Right lobe of liver (tissue), 6 donors: ENCODE measurements at regions not wholly inside any gene's neighbourhood (a gene's known extent, or its start where the extent isn't known, plus 50 kb on each side); places are given as distances from the start of the nearest gene placed in this dataset.
"Not testable (repeated sequence)": the region's sequence is repeated elsewhere in the genome, so short reads cannot be mapped to it uniquely, and the experiment has no call there.

Experiments
- ATAC-seq, 4 donors: fragments of 200-7000 bp; cut with Tn5 transposase; one replicate each; pipeline ENCODE4 v1.9.1; 2020; ENCODE audit warnings: mild to moderate bottlenecking in 4 of 4, moderate library complexity in 4 of 4
- DNase-seq, 3 donors: peaks; one replicate each; pipeline ENCODE4 v3.0.0-alpha.2; 2020
- H3K27ac ChIP-seq, 3 donors: fragments of 200-600 bp; one replicate each; pipeline ENCODE4 v1.8.0; 2022
- H3K27me3 ChIP-seq, 2 donors: fragments of 200-600 bp; one replicate each; pipeline ENCODE4 v1.8.0; 2022
- H3K36me3 ChIP-seq, 4 donors: fragments of 200-600 bp; sonication (generic) in 1 of 4; one replicate each; pipeline versions ENCODE4 v1.5.1 to v1.8.0; 2017 to 2022; ENCODE audit warnings: control low read depth in 1 of 4
- H3K4me1 ChIP-seq, 4 donors: fragments of 200-600 bp; sonication (generic) in 1 of 4; one replicate each; pipeline versions ENCODE4 v1.5.1 to v1.8.0; 2017 to 2022; ENCODE audit warnings: control low read depth in 1 of 4
- H3K4me3 ChIP-seq, 3 donors: fragments of 200-600 bp; one replicate each; pipeline ENCODE4 v1.8.0; 2022
- H3K9me3 ChIP-seq, 4 donors: fragments of 200-600 bp; sonication (generic) in 1 of 4; one replicate each; pipeline versions ENCODE4 v1.5.1 to v1.8.0; 2017 to 2022; ENCODE audit warnings: control low read depth in 1 of 4
- CTCF ChIP-seq, 4 donors: fragments of 200-600 bp in 3 of 4; fragments of 450-650 bp in 1 of 4; IDR thresholded peaks; one replicate each; pipeline versions ENCODE4 v1.5.1 to v1.8.0; 2016 to 2022; ENCODE audit warnings: antibody characterized with exemption in 4 of 4, mild to moderate bottlenecking in 2 of 4
- POLR2A ChIP-seq: fragments of 450-650 bp; IDR thresholded peaks from one replicate; pipeline ENCODE4 v1.6.1; 2017; ENCODE audit warnings: antibody characterized with exemption, mild to moderate bottlenecking
- WGBS: methylation state at CpG from one replicate; pipeline ENCODE4 v1.1.6; 2018; ENCODE audit warnings: low coverage, low lambda C conversion rate; ENCODE audit not compliant: insufficient coverage; ENCODE audit errors: missing lambda C conversion rate; 5-methylcytosine and 5-hydroxymethylcytosine counted together
- intact Hi-C, 2 donors: fragments of 100-400 bp; cut with DNase I; formaldehyde crosslinking; loops; one replicate each; pipeline versions ENCODE4 v1.11.2 to v1.14.1; 2022
- donor health status: DM: no; HTN: yes; CAD: no.
- donor health status: DM: no; HTN: no; CAD: no.
- donor health status: DM: no; HTN: no; CAD: no.
- donor health status: DM: no; HTN: yes; CAD: no.
- donor health status: DM: no; HTN: yes; CAD: no.

GRCh38 chr7:142567201-142568075 lies 181.8 kb upstream of the PRSS1 start:
- no peak overlapping the region for H3K27ac ChIP-seq
- TF ChIP-seq CTCF (IDR thresholded peaks at IDR 0.05), result no peak
- no peak for TF ChIP-seq POLR2A
- DNase-seq (no peak), ATAC-seq (no peak)
- H3K9me3 ChIP-seq, result no peaks in the 10 kb centered on the region
- intact Hi-C loops, result no loop called here
- no peak overlapping the region for H3K4me3 ChIP-seq
- no peaks in the 10 kb centered on the region for H3K36me3 ChIP-seq
- 64% methylated on average over 19 of the region's 22 CpGs for WGBS
- H3K4me1 ChIP-seq, result no peaks in the 10 kb centered on the region
- no peaks in the 10 kb centered on the region for H3K27me3 ChIP-seq

GRCh38 chr7:142566271-142566670 lies 183.0 kb upstream of the PRSS1 start:
- H3K27me3 ChIP-seq, result no peaks in the 10 kb centered on the region
- DNase-seq (no peak), ATAC-seq (no peak)
- no peak for TF ChIP-seq CTCF (IDR thresholded peaks at IDR 0.05)
- TF ChIP-seq POLR2A, result no peak
- 47% methylated on average over 5 of the region's 5 CpGs for WGBS
- intact Hi-C loops, result no loop called here
- H3K4me1 ChIP-seq, result no peaks in the 10 kb centered on the region
- H3K27ac ChIP-seq, result no peak overlapping the region
- no peak overlapping the region for H3K4me3 ChIP-seq
- H3K36me3 ChIP-seq, result no peaks in the 10 kb centered on the region
- no peaks in the 10 kb centered on the region for H3K9me3 ChIP-seq

- H3K36me3 ChIP-seq, ATAC-seq, DNase-seq, H3K4me1 ChIP-seq, H3K9me3 ChIP-seq, H3K4me3 ChIP-seq, H3K27me3 ChIP-seq, intact Hi-C loops, H3K27ac ChIP-seq: not testable (repeated sequence)
- WGBS, result 66% methylated on average over 3 of the region's 3 CpGs
These were observed 185.1 kb upstream of the PRSS1 start for GRCh38 chr7:142564125-142564524.

GRCh38 chr7:142563470-142563869 lies 185.8 kb upstream of the PRSS1 start:
- Histone ChIP-seq H3K9me3 (no peaks in the 10 kb centered on the region), H3K27ac (no peak overlapping the region), H3K4me1 (no peaks in the 10 kb centered on the region), H3K4me3 (no peak overlapping the region), H3K36me3 (no peaks in the 10 kb centered on the region), H3K27me3 (no peaks in the 10 kb centered on the region)
- ATAC-seq (no peak), DNase-seq (no peak)
- TF ChIP-seq CTCF (IDR thresholded peaks at IDR 0.05) (no peak), POLR2A (no peak)
- intact Hi-C loops, result no loop called here
- WGBS, result 70% methylated on average over 1 of the region's 1 CpG

- TF ChIP-seq POLR2A (no peak), CTCF (IDR thresholded peaks at IDR 0.05) (no peak)
- Histone ChIP-seq H3K4me1 (no peaks in the 10 kb centered on the region), H3K36me3 (no peaks in the 10 kb centered on the region), H3K4me3 (no peak overlapping the region), H3K27ac (no peak overlapping the region), H3K27me3 (no peaks in the 10 kb centered on the region), H3K9me3 (no peaks in the 10 kb centered on the region)
- peak in 2 of 4 donors; percentile 22 to 65 for ATAC-seq
- 30% methylated on average over 1 of the region's 1 CpG for WGBS
- no peak for DNase-seq
- intact Hi-C loops, result no loop called here
These were observed 186.6 kb upstream of the PRSS1 start for GRCh38 chr7:142562688-142563087.

- 89% methylated on average over 3 of the region's 3 CpGs for WGBS
- intact Hi-C loops, H3K27ac ChIP-seq, DNase-seq, H3K9me3 ChIP-seq, H3K27me3 ChIP-seq, ATAC-seq, H3K36me3 ChIP-seq, H3K4me1 ChIP-seq, H3K4me3 ChIP-seq: not testable (repeated sequence)
These were observed 187.9 kb upstream of the PRSS1 start for GRCh38 chr7:142561396-142561795.

GRCh38 chr7:142560770-142561169 lies 188.5 kb upstream of the PRSS1 start:
- H3K27me3 ChIP-seq, H3K4me3 ChIP-seq, ATAC-seq, H3K9me3 ChIP-seq, DNase-seq, H3K36me3 ChIP-seq, intact Hi-C loops, H3K4me1 ChIP-seq, H3K27ac ChIP-seq: not testable (repeated sequence)
- WGBS, result 48% methylated on average over 3 of the region's 6 CpGs
